ENCODE measurements at regions not wholly inside any gene's neighbourhood (a gene's known extent, or its start where the extent isn't known, plus 50 kb on each side); places are given as distances from the start of the nearest gene placed in this dataset.

DNA sequence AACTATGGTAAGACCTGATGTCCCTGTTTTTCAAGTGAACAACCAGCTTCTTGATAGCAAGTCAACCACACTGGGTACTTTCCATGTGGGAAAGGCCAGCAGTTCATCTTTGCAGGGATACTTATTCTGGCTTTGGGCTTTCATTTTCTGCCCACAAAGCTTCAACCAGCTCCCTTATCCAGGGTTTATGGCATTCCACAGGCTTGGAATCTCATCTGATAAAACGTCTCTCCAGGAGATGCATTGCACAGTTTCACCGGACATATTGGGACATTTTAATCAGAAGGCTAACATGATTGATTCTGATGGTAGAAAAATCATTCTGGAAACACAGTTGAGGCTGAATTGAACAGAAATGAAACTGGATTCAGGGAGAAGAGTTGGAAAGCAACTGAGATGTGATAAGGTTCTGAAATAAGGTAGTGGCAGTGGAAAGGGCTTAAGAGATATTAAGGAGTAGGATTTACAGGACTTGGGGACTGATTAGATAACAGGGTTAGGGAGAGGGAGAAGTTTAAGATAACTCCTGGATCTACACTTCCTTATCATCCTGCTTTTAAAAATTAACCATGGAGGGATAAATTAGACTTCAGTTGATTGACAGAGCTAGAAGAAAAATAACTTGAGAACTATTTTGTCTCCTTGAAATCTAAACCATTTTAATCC lies 195.8 kb upstream of the FBXL7 start:
- TF ChIP-seq EZH2phosphoT487 (IDR thresholded peaks at IDR 0.05; ENCODE audit: borderline replicate concordance, low read length), result no peak
- TF ChIP-seq, protein P1, sequence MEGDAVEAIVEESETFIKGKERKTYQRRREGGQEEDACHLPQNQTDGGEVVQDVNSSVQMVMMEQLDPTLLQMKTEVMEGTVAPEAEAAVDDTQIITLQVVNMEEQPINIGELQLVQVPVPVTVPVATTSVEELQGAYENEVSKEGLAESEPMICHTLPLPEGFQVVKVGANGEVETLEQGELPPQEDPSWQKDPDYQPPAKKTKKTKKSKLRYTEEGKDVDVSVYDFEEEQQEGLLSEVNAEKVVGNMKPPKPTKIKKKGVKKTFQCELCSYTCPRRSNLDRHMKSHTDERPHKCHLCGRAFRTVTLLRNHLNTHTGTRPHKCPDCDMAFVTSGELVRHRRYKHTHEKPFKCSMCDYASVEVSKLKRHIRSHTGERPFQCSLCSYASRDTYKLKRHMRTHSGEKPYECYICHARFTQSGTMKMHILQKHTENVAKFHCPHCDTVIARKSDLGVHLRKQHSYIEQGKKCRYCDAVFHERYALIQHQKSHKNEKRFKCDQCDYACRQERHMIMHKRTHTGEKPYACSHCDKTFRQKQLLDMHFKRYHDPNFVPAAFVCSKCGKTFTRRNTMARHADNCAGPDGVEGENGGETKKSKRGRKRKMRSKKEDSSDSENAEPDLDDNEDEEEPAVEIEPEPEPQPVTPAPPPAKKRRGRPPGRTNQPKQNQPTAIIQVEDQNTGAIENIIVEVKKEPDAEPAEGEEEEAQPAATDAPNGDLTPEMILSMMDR (IDR thresholded peaks at IDR 0.05; ENCODE audit: low read depth, low read length, poor library complexity, severe bottlenecking), result no peak
- H3K9me3 ChIP-seq (ENCODE audit: control insufficient read depth, insufficient read depth, low read length), result no peaks in the 10 kb centered on the region
- no peak overlapping the region for H3K27ac ChIP-seq (ENCODE audit: low read depth, low read length)
- H3K27me3 ChIP-seq (ENCODE audit: control insufficient read depth, low read length), result no peaks in the 10 kb centered on the region
- H3K9me2 ChIP-seq (replicated peaks; ENCODE audit: control insufficient read depth, low read length), result no peaks in the 10 kb centered on the region
- no peaks in the 10 kb centered on the region for H3K36me3 ChIP-seq (ENCODE audit: control insufficient read depth, low read length)
- H3K4me3 ChIP-seq (ENCODE audit: low read length), result no peak overlapping the region
- H4K20me1 ChIP-seq (ENCODE audit: control insufficient read depth, insufficient read depth, low read depth, low read length), result no peaks in the 10 kb centered on the region
- H3K79me2 ChIP-seq (ENCODE audit: control insufficient read depth, low read length), result no peaks in the 10 kb centered on the region
- H3K4me1 ChIP-seq (ENCODE audit: control insufficient read depth, low read length), result no peaks in the 10 kb centered on the region
- no peaks in the 10 kb centered on the region for H3F3A ChIP-seq (ENCODE audit: control insufficient read depth, insufficient read depth)
- no peak overlapping the region for H3K4me2 ChIP-seq (ENCODE audit: low read length)

DNA sequence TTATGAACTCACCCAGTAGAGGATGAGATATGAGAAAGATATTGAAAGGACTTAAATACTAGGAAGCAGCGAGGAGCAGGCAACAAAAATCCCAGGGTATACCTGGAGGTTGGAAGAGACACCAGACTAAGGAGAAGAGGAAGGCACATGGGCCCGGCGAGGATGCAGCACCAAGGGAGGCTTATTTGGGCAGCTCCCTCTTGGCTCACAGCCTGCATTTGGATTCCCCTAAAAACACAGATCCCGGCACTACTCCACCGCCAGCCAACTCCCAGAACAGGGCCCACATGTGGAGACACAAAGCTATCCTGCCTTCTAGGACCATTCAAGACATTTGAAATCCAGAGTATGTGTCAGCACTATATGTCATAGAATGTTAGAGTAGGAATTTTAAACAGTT lies 199.8 kb upstream of the FBXL7 start:
- H3K27ac ChIP-seq (ENCODE audit: low read depth, low read length), result no peak overlapping the region
- no peak overlapping the region for H3K4me2 ChIP-seq (ENCODE audit: low read length)
- H3K27me3 ChIP-seq (ENCODE audit: control insufficient read depth, low read length), result no peaks in the 10 kb centered on the region
- no peaks in the 10 kb centered on the region for H3K79me2 ChIP-seq (ENCODE audit: control insufficient read depth, low read length)
- no peaks in the 10 kb centered on the region for H3K9me3 ChIP-seq (ENCODE audit: control insufficient read depth, insufficient read depth, low read length)
- H3F3A ChIP-seq (ENCODE audit: control insufficient read depth, insufficient read depth), result no peaks in the 10 kb centered on the region
- no peaks in the 10 kb centered on the region for H4K20me1 ChIP-seq (ENCODE audit: control insufficient read depth, insufficient read depth, low read depth, low read length)
- no peaks in the 10 kb centered on the region for H3K36me3 ChIP-seq (ENCODE audit: control insufficient read depth, low read length)
- H3K4me1 ChIP-seq (ENCODE audit: control insufficient read depth, low read length), result no peaks in the 10 kb centered on the region
- TF ChIP-seq EZH2phosphoT487 (IDR thresholded peaks at IDR 0.05; ENCODE audit: borderline replicate concordance, low read length), result no peak
- TF ChIP-seq, protein P1 (IDR thresholded peaks at IDR 0.05; ENCODE audit: low read depth, low read length, poor library complexity, severe bottlenecking), result no peak
- H3K9me2 ChIP-seq (replicated peaks; ENCODE audit: control insufficient read depth, low read length), result no peaks in the 10 kb centered on the region
- no peak overlapping the region for H3K4me3 ChIP-seq (ENCODE audit: low read length)

DNA sequence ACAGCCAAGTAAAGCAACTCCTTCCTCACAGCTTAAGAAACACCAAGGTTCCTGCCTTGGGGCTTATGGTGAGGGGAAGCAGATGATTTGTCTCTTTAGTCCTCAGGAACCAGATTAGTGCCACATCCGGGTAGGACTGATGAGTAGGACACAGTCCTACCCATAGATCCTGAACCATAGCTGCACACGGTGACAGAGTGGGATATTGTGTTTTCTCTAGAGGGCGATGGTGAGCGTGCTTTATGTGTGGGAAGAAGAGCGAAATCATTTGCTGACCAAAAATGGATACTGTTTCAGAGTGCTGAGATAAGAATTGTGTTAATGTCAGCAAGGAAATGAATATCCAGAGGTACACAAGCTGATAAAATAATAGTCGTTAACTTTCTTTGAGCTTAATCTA lies 209.0 kb upstream of the FBXL7 start:
- no peaks in the 10 kb centered on the region for H3K9me2 ChIP-seq (replicated peaks; ENCODE audit: control insufficient read depth, low read length)
- no peaks in the 10 kb centered on the region for H3K27me3 ChIP-seq (ENCODE audit: control insufficient read depth, low read length)
- no peak overlapping the region for H3K27ac ChIP-seq (ENCODE audit: low read depth, low read length)
- no peak overlapping the region for H3K4me3 ChIP-seq (ENCODE audit: low read length)
- H3K36me3 ChIP-seq (ENCODE audit: control insufficient read depth, low read length), result no peaks in the 10 kb centered on the region
- no peaks in the 10 kb centered on the region for H3K4me1 ChIP-seq (ENCODE audit: control insufficient read depth, low read length)
- H3F3A ChIP-seq (ENCODE audit: control insufficient read depth, insufficient read depth), result no peaks in the 10 kb centered on the region
- no peaks in the 10 kb centered on the region for H4K20me1 ChIP-seq (ENCODE audit: control insufficient read depth, insufficient read depth, low read depth, low read length)
- H3K4me2 ChIP-seq (ENCODE audit: low read length), result no peak overlapping the region
- H3K79me2 ChIP-seq (ENCODE audit: control insufficient read depth, low read length), result no peaks in the 10 kb centered on the region
- H3K9me3 ChIP-seq (ENCODE audit: control insufficient read depth, insufficient read depth, low read length), result peaks cover 7% of the 10 kb centered on the region; the same call in 1 of the 2 replicates
- no peak for TF ChIP-seq EZH2phosphoT487 (IDR thresholded peaks at IDR 0.05; ENCODE audit: borderline replicate concordance, low read length)
- TF ChIP-seq, protein P1 (IDR thresholded peaks at IDR 0.05; ENCODE audit: low read depth, low read length, poor library complexity, severe bottlenecking), result peak; percentile 30

Data from DOHH2 (cell line).